ENCODE measurements at regions not wholly inside any gene's neighbourhood (a gene's known extent, or its start where the extent isn't known, plus 50 kb on each side); places are given as distances from the start of the nearest gene placed in this dataset.
"Not testable (repeated sequence)": the region's sequence is repeated elsewhere in the genome, so short reads cannot be mapped to it uniquely, and the experiment has no call there.

DNA sequence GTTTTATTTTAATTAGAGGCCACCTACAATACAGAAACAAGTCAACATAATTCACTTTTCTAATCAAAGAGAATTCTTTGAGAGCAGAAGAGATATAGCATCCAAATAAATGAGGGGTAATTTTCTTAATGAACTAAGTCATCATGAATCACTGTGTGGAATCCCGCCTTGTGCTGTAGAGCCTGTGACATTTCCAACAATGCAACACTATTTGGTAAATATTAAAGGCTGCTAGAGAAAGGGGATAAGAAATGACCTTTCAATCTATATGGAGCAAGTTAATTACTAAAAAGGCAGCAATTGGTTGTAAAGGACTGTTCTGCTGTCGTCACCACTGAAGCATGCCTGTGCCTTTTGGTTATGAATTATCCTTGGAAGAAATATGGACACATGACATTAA lies 345.7 kb upstream of the MAF start:
- Histone ChIP-seq H3K9me3 (ENCODE audit: control insufficient read depth, insufficient read depth, low read length) (no peaks in the 10 kb centered on the region), H3K27me3 (ENCODE audit: control insufficient read depth, insufficient read depth, low read length) (no peaks in the 10 kb centered on the region), H3K27ac (ENCODE audit: low read depth, low read length) (no peak overlapping the region), H3K4me3 (ENCODE audit: low read depth, low read length) (no peak overlapping the region)
- no peak for DNase-seq (ENCODE audit: low read depth, low spot score)
- TF ChIP-seq, protein P1, sequence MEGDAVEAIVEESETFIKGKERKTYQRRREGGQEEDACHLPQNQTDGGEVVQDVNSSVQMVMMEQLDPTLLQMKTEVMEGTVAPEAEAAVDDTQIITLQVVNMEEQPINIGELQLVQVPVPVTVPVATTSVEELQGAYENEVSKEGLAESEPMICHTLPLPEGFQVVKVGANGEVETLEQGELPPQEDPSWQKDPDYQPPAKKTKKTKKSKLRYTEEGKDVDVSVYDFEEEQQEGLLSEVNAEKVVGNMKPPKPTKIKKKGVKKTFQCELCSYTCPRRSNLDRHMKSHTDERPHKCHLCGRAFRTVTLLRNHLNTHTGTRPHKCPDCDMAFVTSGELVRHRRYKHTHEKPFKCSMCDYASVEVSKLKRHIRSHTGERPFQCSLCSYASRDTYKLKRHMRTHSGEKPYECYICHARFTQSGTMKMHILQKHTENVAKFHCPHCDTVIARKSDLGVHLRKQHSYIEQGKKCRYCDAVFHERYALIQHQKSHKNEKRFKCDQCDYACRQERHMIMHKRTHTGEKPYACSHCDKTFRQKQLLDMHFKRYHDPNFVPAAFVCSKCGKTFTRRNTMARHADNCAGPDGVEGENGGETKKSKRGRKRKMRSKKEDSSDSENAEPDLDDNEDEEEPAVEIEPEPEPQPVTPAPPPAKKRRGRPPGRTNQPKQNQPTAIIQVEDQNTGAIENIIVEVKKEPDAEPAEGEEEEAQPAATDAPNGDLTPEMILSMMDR (IDR thresholded peaks at IDR 0.05; ENCODE audit: low read depth, low read length) = no peak
- POLR2A ChIA-PET = no interaction called here
- CTCF ChIA-PET = no interaction called here

DNA sequence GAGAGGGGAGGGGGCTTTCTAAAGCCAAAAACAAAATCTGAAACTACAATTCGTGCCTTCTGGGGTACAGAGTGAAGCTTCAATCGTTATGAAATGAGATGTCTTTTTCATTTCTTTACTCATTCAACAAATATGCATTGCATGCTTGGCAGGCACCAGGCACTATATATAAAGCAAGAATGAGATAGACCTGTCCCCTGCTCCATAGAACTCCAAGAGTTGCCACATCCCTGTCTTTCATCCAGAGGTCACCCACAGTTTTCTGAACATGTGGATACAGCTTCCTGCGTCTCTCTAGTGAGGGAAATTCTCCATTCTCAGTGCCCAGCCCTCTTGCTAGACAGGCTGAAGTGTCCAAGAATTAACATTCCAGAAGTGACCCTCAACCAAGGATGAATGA lies 343.2 kb upstream of the MAF start:
- Histone ChIP-seq H3K27ac (ENCODE audit: low read depth, low read length) (no peak overlapping the region), H3K27me3 (ENCODE audit: control insufficient read depth, insufficient read depth, low read length) (no peaks in the 10 kb centered on the region), H3K9me3 (ENCODE audit: control insufficient read depth, insufficient read depth, low read length) (no peaks in the 10 kb centered on the region), H3K4me3 (ENCODE audit: low read depth, low read length) (no peak overlapping the region)
- DNase-seq (ENCODE audit: low read depth, low spot score) = no peak
- ChIA-PET CTCF (no interaction called here), POLR2A (no interaction called here)
- TF ChIP-seq, protein P1 (IDR thresholded peaks at IDR 0.05; ENCODE audit: low read depth, low read length) = no peak

DNA sequence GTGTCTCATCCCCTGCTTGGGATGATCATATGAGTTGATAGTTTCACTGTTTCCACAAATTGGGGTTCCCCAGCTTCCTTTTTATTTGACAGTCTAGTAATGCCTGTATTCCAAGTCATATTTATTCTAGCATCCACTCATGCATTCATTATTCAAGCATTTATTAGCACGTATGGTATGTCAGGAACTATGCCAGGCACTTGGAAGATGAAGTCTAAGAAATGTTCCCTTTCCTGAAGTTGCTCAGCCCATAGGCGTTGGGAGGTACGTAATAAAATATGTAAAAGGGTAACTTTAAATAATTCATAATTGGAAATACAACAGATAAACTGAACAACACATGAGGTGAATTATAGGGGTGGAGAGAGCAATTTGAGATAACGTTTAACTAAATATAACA lies 338.0 kb upstream of the MAF start:
- Histone ChIP-seq H3K27ac (ENCODE audit: low read depth, low read length) (no peak overlapping the region), H3K9me3 (ENCODE audit: control insufficient read depth, insufficient read depth, low read length) (no peaks in the 10 kb centered on the region), H3K4me3 (ENCODE audit: low read depth, low read length) (no peak overlapping the region), H3K27me3 (ENCODE audit: control insufficient read depth, insufficient read depth, low read length) (no peaks in the 10 kb centered on the region)
- DNase-seq (ENCODE audit: low read depth, low spot score) = no peak
- TF ChIP-seq, protein P1 (IDR thresholded peaks at IDR 0.05; ENCODE audit: low read depth, low read length) = no peak
- POLR2A ChIA-PET = no interaction called here
- CTCF ChIA-PET = no interaction called here

DNA sequence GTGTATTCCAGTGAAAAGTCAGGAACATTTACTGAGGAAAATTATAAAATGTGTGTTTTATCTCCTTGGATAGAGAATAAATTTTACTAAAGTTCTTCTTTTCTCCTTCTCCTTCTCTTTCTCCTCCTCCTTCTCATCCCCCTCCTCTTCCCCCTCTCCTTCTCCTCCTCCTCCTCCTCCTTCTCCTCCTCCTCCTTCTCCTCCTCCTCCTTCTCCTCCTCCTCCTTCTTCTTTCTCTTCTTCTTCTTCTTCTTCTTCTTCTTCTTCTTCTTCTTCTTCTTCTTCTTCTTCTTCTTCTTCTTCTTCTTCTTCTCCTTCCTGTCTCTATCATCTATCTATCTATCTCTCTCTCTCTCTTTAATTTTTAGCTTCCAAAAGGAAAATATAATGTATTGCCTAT lies 337.1 kb upstream of the MAF start:
- H3K4me3 ChIP-seq (ENCODE audit: low read depth, low read length); H3K9me3 ChIP-seq (ENCODE audit: control insufficient read depth, insufficient read depth, low read length); H3K27ac ChIP-seq (ENCODE audit: low read depth, low read length); H3K27me3 ChIP-seq (ENCODE audit: control insufficient read depth, insufficient read depth, low read length); CTCF ChIA-PET; DNase-seq (ENCODE audit: low read depth, low spot score): not testable (repeated sequence)
- POLR2A ChIA-PET = interaction anchor here (0.7 kb wide), 1 partner anchor 258 kb away, joined by 3 read pairs; no protein-coding TSS in a partner anchor

DNA sequence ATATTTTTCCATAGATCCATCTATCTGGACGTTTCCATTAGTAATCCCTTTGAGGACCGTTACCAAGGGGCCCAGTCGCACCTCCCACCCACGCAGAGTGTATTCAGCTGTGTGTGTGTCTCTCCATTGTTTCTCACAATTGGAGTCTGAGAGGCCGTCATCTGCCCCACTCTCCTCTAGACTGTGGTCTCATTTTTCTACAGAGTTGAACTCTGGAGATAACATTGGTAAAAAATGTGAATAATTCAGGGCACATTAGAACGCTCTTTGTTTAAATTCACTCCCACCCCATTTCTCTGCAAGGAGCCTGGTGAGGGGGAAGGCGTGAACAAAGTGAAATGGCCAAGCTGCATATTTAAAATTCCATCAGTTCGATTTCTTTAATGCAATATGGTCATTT lies 333.1 kb upstream of the MAF start:
- DNase-seq (ENCODE audit: low read depth, low spot score) = no peak

More for the DNA sequence above, 333.1 kb upstream of the MAF start:
- no peak overlapping the region for H3K27ac ChIP-seq (ENCODE audit: low read depth, low read length)
- ChIA-PET POLR2A (no interaction called here), CTCF (no interaction called here)
- no peak overlapping the region for H3K4me3 ChIP-seq (ENCODE audit: low read depth, low read length)
- TF ChIP-seq, protein P1 (IDR thresholded peaks at IDR 0.05; ENCODE audit: low read depth, low read length) = no peak
- no peaks in the 10 kb centered on the region for H3K27me3 ChIP-seq (ENCODE audit: control insufficient read depth, insufficient read depth, low read length)
- no peaks in the 10 kb centered on the region for H3K9me3 ChIP-seq (ENCODE audit: control insufficient read depth, insufficient read depth, low read length)
